Neural progenitor cell (in vitro differentiated cells): ENCODE measurements at regions not wholly inside any gene's neighbourhood (a gene's known extent, or its start where the extent isn't known, plus 50 kb on each side); places are given as distances from the start of the nearest gene placed in this dataset.

ENCODE experiments used
- DNase-seq: peaks from one replicate; pipeline ENCODE4 v3.0.0-alpha.2; 2016; ENCODE audit warnings: low spot score
- H2AFZ ChIP-seq: fragments of 200-600 bp; sonication (generic); replicated peaks from 2 replicates; pipeline ENCODE4 v1.6.1; 2016; ENCODE audit warnings: antibody characterized with exemption
- H3F3A ChIP-seq: fragments of 200-600 bp; sonication (generic); 2 replicates; pipeline ENCODE4 v1.6.1; 2016; ENCODE audit warnings: antibody characterized with exemption, low read depth
- H3K27ac ChIP-seq: fragments of 200-600 bp; sonication (generic); 2 replicates; pipeline ENCODE4 v1.5.1; 2016; ENCODE audit warnings: mild to moderate bottlenecking
- H3K27me3 ChIP-seq: fragments of 200-600 bp; sonication (generic); 2 replicates; pipeline ENCODE4 v1.6.1; 2016; ENCODE audit warnings: mild to moderate bottlenecking, moderate library complexity
- H3K36me3 ChIP-seq: fragments of 200-600 bp; sonication (generic); 2 replicates; pipeline ENCODE4 v1.5.1; 2016
- H3K4me1 ChIP-seq: fragments of 200-600 bp; sonication (generic); 2 replicates; pipeline ENCODE4 v1.6.1; 2016; ENCODE audit warnings: mixed run types
- H3K4me2 ChIP-seq: fragments of 200-600 bp; sonication (generic); 2 replicates; pipeline ENCODE4 v1.6.1; 2016
- H3K4me3 ChIP-seq: fragments of 200-600 bp; sonication (generic); 2 replicates; pipeline ENCODE4 v1.5.1; 2016
- H3K79me2 ChIP-seq: fragments of 200-600 bp; sonication (generic); 2 replicates; pipeline ENCODE4 v1.6.1; 2016; ENCODE audit warnings: low read depth
- H3K9ac ChIP-seq: fragments of 200-600 bp; sonication (generic); 2 replicates; pipeline ENCODE4 v1.6.1; 2016
- H3K9me3 ChIP-seq: fragments of 200-600 bp; sonication (generic); 2 replicates; pipeline ENCODE4 v1.5.1; 2016; ENCODE audit warnings: low read depth
- H4K20me1 ChIP-seq: fragments of 200-600 bp; sonication (generic); 2 replicates; pipeline ENCODE4 v1.6.1; 2016; ENCODE audit warnings: low read depth
- H3K27ac Mint-ChIP-seq: 3 replicates; pipeline ENCODE4 v1.8.0; 2021; ENCODE audit warnings: mixed read lengths
- H3K27me3 Mint-ChIP-seq: 2 replicates; pipeline ENCODE4 v1.8.0; 2022; ENCODE audit warnings: low read depth, mild to moderate bottlenecking, inconsistent platforms, moderate library complexity, mixed read lengths; ENCODE audit not compliant: insufficient read depth
- H3K36me3 Mint-ChIP-seq: 3 replicates; pipeline ENCODE4 v1.8.0; 2021; ENCODE audit warnings: mixed read lengths
- H3K4me1 Mint-ChIP-seq: 3 replicates; pipeline ENCODE4 v1.8.0; 2021; ENCODE audit warnings: mixed read lengths
- H3K4me3 Mint-ChIP-seq: 3 replicates; pipeline ENCODE4 v1.8.0; 2021; ENCODE audit warnings: mild to moderate bottlenecking, moderate library complexity, mixed read lengths
- H3K9me3 Mint-ChIP-seq: 3 replicates; pipeline ENCODE4 v1.8.0; 2020; ENCODE audit warnings: mixed read lengths
- EZH2 ChIP-seq: fragments of 200-600 bp; sonication (generic); IDR thresholded peaks from 2 replicates; pipeline ENCODE4 v1.6.1; 2017; ENCODE audit warnings: antibody characterized with exemption, mild to moderate bottlenecking, moderate library complexity
- EZH2phosphoT487 ChIP-seq: fragments of 200-600 bp; sonication (generic); IDR thresholded peaks from 2 replicates; pipeline ENCODE4 v1.6.1; 2017; ENCODE audit warnings: antibody characterized with exemption
- TF ChIP-seq, protein P1 (sequence below): fragments of 200-600 bp; sonication (generic); IDR thresholded peaks from 2 replicates; pipeline ENCODE4 v1.5.1; 2017; ENCODE audit warnings: antibody characterized with exemption, mild to moderate bottlenecking

DNA sequence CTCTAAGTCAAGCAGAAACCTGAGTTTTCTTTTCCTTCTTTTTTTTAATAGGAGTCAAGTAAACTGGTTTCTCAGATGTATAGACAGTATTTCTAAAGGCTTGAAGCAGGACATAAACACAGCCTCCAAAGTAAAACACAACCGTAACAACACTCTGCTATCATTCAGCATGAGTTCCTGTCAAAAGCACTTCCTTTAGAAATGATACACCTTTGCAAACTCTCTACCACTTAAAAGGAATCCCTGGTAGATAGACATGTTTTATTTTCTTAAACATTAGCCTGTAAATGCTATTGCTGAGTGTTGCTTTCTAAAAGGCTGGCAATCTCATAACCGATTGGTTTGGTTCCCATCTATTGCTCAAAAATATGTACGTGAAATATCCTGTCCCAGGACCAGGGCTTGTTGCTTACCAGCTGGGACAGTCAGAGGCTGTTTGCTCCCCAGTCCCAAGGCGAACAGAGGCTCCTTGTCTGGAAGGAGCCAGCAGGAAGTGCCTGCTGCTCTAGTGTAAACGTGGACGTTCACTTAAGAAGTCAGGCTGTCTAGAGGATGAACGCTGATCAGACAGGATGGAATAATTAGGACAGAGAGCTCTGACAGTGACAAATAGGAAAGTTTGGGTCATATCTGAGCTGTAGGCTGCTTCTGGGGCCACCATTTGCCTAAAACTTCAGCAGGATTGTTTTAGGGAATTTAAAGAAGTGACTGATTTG, 173.9 kb upstream of the KLF3 start:
- no peaks in the 10 kb centered on the region for H3K36me3 Mint-ChIP-seq
- Histone ChIP-seq H2AFZ (peak overlapping the region; percentile 12), H3K36me3 (no peaks in the 10 kb centered on the region), H3K27me3 (no peaks in the 10 kb centered on the region), H4K20me1 (no peaks in the 10 kb centered on the region), H3K27ac (peak overlapping the region; percentile 98), H3K79me2 (no peaks in the 10 kb centered on the region), H3K9me3 (no peaks in the 10 kb centered on the region), H3K4me3 (peak overlapping the region; percentile 37), H3K4me2 (peak overlapping the region; percentile 69), H3K9ac (no peak overlapping the region), H3F3A (peaks cover 41% of the 10 kb centered on the region), H3K4me1 (peaks cover 57% of the 10 kb centered on the region)
- TF ChIP-seq, protein P1, sequence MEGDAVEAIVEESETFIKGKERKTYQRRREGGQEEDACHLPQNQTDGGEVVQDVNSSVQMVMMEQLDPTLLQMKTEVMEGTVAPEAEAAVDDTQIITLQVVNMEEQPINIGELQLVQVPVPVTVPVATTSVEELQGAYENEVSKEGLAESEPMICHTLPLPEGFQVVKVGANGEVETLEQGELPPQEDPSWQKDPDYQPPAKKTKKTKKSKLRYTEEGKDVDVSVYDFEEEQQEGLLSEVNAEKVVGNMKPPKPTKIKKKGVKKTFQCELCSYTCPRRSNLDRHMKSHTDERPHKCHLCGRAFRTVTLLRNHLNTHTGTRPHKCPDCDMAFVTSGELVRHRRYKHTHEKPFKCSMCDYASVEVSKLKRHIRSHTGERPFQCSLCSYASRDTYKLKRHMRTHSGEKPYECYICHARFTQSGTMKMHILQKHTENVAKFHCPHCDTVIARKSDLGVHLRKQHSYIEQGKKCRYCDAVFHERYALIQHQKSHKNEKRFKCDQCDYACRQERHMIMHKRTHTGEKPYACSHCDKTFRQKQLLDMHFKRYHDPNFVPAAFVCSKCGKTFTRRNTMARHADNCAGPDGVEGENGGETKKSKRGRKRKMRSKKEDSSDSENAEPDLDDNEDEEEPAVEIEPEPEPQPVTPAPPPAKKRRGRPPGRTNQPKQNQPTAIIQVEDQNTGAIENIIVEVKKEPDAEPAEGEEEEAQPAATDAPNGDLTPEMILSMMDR: no peak
- TF ChIP-seq EZH2phosphoT487 (no peak), EZH2 (no peak)
- H3K27me3 Mint-ChIP-seq: peaks cover 6% of the 10 kb centered on the region
- H3K4me3 Mint-ChIP-seq: peak overlapping the region; percentile 80
- peak overlapping the region; percentile 99 for H3K27ac Mint-ChIP-seq
- H3K4me1 Mint-ChIP-seq: peaks cover 65% of the 10 kb centered on the region
- H3K9me3 Mint-ChIP-seq: no peaks in the 10 kb centered on the region
- peak; percentile 61 for DNase-seq

DNA sequence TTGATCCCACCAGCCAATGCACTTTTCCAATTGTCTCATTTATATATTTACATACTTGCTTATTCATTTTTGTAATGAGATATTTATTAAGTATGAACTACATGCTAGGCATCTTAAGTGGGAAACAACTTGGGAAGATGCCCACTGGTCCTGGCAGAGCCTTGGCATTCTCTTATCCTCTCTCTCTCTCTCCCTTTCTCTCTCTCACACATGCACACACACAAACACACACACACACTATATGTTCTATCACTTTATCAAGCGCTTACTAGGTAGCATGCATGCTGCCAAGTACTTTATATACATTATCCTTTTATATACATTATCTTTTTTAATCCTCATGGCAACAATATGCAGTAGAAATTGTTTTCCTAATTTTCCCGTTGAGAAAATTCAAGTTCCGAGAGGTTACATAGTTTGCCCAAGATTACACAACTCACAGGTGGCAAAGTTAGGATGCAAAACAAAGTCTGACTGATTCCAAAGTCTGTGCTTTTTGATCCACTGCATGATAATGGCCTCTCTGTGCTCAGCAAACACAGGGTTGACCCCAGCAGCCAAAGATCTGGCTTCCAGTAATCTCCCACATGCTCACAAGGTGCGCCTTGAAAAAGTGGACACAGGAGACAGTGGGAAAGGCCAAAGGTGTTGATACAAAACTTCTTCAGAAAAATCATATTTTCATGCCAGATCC, 173.1 kb upstream of the KLF3 start:
- H3K27ac Mint-ChIP-seq: peak overlapping the region; percentile 99
- peaks cover 6% of the 10 kb centered on the region for H3K27me3 Mint-ChIP-seq
- no peaks in the 10 kb centered on the region for H3K9me3 Mint-ChIP-seq
- H3K4me3 Mint-ChIP-seq: no peak overlapping the region
- H3K4me1 ChIP-seq: peaks cover 65% of the 10 kb centered on the region
- TF ChIP-seq, protein P1: no peak
- no peak for TF ChIP-seq EZH2
- TF ChIP-seq EZH2phosphoT487: no peak
- H3K9ac ChIP-seq: no peak overlapping the region
- peaks cover 71% of the 10 kb centered on the region for H3K4me1 Mint-ChIP-seq
- H3K36me3 Mint-ChIP-seq: no peaks in the 10 kb centered on the region
- H3K4me3 ChIP-seq: peak overlapping the region; percentile 37
- no peaks in the 10 kb centered on the region for H3K79me2 ChIP-seq
- H3K36me3 ChIP-seq: no peaks in the 10 kb centered on the region
- peak overlapping the region; percentile 69 for H3K4me2 ChIP-seq
- H3K27me3 ChIP-seq: no peaks in the 10 kb centered on the region
- no peaks in the 10 kb centered on the region for H4K20me1 ChIP-seq
- H3K27ac ChIP-seq: peak overlapping the region; percentile 98
- H3F3A ChIP-seq: peaks cover 49% of the 10 kb centered on the region
- no peaks in the 10 kb centered on the region for H3K9me3 ChIP-seq
- no peak for DNase-seq
- no peak overlapping the region for H2AFZ ChIP-seq

DNA sequence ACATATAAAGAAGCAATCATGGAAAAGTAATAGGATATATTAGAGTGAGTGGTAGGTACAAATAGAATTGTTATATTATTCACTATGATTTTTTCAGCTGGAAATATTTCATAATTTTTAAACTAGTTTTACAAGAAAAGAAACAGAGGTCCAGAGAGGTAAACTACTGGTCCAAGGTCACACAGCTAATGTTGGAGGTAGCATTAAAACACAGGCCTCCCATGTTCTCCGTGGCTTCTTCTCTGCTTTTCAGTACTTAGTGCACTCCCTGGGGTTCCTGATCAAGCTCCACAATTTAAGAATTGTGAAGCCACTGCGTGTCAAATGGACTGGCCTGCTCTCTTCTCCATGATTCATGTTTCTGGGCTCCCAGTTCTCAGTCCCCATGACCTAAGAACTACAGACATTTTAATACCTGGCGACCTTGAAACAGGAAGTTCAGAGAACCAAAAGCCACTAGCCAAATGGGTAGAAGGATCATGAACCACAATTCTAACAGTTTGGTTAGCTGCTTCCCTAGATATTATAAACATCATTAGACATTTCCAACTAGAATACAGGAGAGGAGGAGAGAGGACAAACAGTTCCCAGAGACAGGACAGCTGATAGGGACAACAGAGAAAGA, 172.0 kb upstream of the KLF3 start:
- no peaks in the 10 kb centered on the region for H3K27me3 ChIP-seq
- no peaks in the 10 kb centered on the region for H4K20me1 ChIP-seq

More for the DNA sequence above, 172.0 kb upstream of the KLF3 start:
- Mint-ChIP-seq H3K4me1 (peaks cover 66% of the 10 kb centered on the region), H3K9me3 (no peaks in the 10 kb centered on the region), H3K36me3 (no peaks in the 10 kb centered on the region), H3K27ac (peak overlapping the region; percentile 52), H3K4me3 (no peak overlapping the region), H3K27me3 (peaks cover 6% of the 10 kb centered on the region)
- H3K4me3 ChIP-seq: no peak overlapping the region
- DNase-seq: no peak
- TF ChIP-seq EZH2: no peak
- TF ChIP-seq, protein P1: no peak
- no peak for TF ChIP-seq EZH2phosphoT487
- H3K79me2 ChIP-seq: no peaks in the 10 kb centered on the region
- H3K9ac ChIP-seq: no peak overlapping the region
- no peak overlapping the region for H3K27ac ChIP-seq
- H3K4me2 ChIP-seq: peak overlapping the region; percentile 69
- no peaks in the 10 kb centered on the region for H3K9me3 ChIP-seq
- no peaks in the 10 kb centered on the region for H3K36me3 ChIP-seq
- no peak overlapping the region for H2AFZ ChIP-seq
- H3F3A ChIP-seq: peaks cover 55% of the 10 kb centered on the region
- peaks cover 69% of the 10 kb centered on the region for H3K4me1 ChIP-seq
